Dermis microvascular lymphatic vessel endothelial cell (primary cell): ENCODE measurements at regions not wholly inside any gene's neighbourhood (a gene's known extent, or its start where the extent isn't known, plus 50 kb on each side); places are given as distances from the start of the nearest gene placed in this dataset.
"Not testable (repeated sequence)": the region's sequence is repeated elsewhere in the genome, so short reads cannot be mapped to it uniquely, and the experiment has no call there.

Experiments
- DNase-seq, 2 donors: peaks; one replicate each; pipeline versions ENCODE4 v3.0.0 to v3.0.0-alpha.2; 2010; ENCODE audit warnings: low read depth in 2 of 2

DNA sequence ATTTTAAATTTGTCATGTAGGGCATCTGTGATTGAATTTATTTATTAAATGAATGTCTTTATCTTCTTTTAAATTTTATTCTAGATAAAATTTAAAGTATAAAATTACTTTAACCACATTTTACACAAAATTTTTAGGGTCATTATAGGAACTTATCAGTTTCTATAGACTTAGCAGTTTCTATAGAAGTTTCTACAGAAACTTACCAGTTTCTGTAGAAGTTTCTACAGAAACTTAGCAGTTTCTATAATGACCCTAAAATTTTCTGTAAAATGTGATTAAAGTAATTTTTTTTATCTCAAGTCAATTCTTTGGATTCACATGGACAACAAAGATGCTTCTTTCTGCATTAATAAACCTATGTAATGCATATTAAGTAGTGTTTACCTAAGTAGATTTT is 565.9 kb upstream of the TECRL start:
- no peak for DNase-seq

DNA sequence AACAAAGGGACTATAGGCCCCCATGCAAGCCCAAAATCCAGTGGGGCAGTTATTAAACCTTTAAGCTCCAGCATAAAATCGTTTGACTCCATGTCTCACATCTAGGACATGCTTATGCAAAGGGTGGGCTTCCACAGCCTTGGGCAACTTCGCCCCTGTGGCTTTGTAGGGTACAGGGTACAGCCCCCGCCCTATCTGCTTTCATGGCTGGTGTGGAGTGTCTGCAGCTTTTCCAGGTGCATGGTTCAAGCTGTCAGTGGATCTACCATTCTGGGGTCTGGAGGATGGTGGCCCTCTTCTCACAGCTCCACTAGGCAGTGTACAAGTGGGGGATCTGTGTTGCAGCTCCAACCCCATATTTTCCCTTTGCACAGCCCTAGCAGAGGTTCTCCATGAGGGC is 559.8 kb upstream of the TECRL start:
- DNase-seq = no peak

DNA sequence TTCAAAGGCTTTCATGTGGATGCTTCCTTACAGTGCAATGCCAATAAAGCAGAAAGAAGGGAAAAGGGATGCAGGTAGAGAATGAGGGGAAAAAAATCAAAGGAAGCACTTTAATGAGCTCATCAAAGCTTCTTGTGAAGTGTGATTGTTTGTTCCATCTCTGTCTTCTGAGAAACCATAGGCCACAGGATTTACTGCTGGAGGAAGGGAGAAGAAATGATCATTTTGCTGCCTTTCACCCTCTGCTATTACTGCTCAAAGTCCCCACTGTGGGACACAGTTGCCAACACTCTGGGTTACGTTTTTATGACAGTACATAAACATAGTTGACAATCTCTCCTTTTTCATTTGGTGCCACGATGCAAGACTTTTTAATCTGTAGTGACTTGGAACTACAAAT is 558.0 kb upstream of the TECRL start:
- DNase-seq = no peak

DNA sequence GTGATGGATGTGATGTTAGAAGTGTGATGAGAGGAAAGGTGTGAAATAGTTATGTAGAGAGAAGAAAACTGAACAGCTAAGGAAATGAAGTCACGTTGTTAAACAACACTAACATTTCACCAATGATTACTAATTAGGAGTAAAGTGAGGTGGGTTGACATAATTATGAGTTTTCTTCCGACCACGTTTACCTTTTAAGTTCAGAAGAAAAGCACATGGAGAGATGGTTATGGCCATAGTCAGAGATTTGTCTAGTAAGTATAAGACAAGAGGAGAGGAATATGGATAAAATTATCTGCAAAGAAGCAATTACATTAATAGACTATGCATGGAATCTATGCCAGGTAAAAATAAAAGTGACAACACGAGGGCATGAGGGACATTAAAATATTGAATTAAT is 551.3 kb upstream of the TECRL start:
- no peak for DNase-seq

DNA sequence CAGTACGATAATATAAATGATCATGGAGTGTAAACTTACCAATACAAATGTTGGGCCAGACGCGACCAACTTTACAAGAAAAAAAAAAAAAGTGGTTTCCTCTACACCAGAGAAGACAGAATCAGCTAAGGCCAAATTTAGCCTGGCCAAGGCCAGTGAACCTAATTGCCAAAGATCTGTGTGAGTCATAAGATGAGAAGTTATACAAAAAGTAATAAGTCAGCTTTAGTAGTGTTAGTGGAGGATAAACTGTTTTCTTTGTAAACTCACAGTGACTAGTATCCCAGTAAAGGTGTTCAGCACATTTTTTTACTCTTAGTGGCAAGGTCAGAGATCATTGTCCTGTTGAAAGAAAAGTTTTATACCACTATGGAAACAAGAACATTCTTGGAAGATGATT is 531.4 kb upstream of the TECRL start:
- no peak for DNase-seq

DNA sequence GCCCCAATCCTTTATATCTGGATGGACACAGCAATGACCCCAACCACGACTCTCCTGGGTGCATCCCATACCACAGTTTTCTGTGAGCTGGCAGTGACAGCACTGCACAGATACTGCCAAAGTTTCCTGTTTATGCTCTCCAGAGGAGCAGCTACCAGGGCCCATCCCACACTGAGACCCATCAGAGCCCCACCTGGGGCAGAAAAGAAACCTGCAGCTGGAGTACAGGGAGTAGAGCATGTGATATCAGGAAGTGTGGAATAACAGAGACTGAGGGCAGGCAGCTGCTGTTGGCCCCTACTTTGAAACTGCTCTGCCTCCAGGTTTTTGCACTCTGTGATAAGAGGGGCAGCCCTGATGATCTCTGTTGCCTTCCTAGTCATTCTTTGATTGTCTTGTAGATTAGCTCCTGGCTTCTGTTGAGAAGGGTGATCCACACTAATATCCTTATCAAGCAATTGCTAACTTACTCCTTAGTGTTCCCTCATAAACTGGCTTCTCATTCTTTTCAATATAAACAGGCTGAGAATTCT is 526.3 kb upstream of the TECRL start:
- DNase-seq = no peak

DNA sequence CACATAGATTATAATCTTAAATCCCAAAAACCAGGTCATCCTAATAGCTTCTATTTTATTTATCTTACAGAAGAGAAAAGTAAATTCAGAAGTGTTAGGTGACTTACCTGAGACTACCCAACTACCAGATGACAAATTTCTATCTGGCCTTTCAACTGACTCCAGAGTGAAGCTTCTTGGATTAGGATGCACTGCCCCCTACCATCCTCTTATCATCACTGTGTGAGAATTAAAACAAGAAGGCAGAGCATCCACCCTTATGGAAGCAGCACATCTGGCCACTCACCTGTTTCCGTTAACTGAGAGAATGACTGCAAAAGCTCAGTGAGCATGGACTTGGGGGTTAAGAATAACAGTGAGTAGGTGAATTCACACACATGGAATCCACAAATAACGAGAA is 502.6 kb upstream of the TECRL start:
- peak in 1 of 2 donors; percentile 0 for DNase-seq

DNA sequence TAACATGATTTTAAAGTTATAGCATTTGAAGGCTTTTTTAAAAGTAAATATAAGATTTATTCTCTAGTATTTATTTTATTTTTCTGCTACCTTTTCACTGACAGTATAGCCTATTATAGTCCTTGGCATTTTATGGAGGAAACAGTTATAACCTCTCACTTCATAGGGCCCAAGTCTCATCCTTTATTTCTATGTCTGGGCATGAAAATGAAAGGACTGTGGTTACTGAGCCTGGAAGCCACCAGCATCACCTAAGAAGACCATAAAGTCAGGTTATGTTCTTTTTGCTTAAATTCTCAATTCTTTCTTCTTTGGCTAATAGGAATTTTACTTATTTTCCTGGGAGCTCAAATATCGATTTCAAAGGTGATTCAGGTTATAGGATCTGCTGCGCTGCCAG is 494.7 kb upstream of the TECRL start:
- DNase-seq = no peak

DNA sequence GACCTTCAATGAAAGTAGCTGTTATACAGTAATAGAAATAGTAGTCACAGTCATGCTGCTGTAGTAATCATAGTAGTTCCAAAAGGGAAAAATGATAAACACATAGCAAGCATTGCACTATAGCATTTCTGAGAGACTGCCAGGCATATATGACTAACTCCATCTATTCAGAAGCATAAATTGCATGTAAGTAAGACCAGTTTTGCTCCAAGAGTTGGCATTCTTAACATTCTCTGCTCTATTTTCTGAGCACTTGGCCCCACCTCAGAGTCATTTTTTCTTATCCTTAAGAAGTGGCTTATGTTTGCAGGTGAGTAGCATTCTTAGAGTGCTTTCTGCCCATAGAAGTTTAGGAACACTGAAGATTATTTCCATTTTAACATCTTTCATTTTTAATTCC is 490.3 kb upstream of the TECRL start:
- no peak for DNase-seq

DNA sequence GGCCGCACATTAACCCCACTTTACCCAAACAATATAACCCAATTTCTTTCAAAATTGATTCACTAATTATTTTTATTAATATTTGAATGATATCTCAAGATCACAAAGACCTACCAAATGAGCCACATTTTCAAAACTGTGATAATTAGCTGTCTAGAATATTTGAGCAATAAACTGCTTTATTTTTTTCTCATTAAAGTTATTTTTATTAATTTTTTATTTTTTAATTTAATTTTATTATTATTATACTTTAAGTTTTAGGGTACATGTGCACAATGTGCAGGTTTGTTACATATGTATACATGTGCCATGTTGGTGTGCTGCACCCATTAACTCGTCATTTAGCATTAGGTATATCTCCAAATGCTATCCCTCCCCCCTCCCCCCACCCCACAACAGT is 489.8 kb upstream of the TECRL start:
- DNase-seq = not testable (repeated sequence)

DNA sequence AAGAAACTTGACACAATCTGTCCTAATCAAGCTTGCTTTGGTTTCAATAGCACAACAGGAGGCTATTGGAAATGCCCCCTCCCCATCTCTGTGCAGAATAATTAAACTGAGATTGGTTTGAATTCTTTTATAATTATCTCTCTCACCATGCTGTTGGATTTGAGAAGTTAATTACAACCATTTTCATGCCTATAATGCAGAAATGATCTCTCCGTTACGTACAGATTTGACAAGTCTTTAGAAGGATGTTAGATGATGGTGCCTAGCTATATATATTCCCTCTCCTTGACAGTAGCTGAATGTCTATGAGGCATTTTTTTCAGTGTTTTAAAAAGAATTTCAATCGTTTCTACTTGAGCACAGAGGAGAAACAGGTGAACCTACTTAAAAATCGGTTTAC is 488.4 kb upstream of the TECRL start:
- DNase-seq = no peak

DNA sequence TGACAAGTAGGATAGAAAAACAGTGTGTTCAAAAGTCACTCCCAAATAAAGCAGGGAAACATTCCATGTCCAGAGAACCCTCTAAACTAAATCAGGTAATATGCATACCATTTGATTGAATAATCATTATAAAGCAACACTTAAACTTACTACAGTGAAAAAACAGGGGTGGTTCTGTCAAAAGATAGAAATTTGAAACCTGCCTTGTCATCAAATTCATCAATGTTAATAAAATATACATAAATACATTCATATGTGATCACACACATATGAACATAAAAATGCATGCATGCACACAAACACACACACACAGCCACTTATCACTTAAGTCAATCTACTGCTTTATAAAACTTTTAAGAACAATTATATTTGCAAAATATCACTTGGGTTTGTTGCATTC is 485.8 kb upstream of the TECRL start:
- no peak for DNase-seq

DNA sequence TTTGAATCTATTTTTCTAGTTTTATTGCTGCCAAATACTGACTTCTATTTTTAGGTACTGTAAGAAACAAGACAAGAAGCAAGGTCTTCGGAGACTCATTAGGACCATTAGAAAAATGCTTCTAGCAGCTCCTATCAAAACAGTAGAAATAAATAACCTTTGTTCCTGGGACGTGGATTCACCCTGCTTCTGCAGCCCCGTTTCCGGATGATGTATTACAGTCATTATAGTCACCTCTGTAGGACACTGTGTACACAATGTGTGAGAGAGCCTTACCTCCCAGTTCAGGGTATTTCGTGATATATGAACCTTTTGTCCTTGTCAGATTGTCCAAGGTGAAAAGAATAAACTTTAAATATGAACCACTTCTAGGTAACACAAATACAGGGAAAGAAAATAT is 484.0 kb upstream of the TECRL start:
- no peak for DNase-seq

DNA sequence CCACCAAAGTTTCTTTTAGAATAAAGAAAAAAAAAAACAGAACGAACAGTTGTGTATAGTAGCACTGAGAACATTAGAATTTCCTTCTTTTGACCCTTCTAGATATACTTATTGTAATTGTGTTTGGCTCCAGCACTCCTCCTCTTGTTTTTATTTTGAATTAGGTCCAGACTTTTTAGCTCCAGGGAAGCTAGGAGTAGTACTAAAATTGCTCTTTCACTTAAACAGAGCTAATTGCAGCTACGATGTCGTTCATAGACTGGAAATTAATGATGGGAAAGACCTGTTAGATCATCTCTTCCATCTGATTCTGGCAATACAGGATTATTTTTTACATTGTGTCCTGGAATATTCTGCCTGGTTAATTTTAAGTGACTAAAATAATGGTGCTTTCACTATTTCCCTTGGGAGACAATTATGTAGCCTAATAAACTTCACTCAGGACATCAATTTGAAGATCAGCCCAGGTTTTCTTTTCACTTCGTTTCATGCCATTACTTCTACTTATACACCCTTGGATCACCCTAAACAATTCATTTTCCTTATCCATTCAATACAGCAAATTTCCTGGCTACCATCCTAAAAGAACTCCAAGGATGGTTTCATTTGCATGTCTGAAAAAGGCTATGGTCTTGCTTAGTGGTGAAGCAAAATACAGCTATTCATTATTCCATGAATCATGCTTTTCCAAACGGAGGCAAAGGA is 480.8 kb upstream of the TECRL start:
- DNase-seq = no peak

DNA sequence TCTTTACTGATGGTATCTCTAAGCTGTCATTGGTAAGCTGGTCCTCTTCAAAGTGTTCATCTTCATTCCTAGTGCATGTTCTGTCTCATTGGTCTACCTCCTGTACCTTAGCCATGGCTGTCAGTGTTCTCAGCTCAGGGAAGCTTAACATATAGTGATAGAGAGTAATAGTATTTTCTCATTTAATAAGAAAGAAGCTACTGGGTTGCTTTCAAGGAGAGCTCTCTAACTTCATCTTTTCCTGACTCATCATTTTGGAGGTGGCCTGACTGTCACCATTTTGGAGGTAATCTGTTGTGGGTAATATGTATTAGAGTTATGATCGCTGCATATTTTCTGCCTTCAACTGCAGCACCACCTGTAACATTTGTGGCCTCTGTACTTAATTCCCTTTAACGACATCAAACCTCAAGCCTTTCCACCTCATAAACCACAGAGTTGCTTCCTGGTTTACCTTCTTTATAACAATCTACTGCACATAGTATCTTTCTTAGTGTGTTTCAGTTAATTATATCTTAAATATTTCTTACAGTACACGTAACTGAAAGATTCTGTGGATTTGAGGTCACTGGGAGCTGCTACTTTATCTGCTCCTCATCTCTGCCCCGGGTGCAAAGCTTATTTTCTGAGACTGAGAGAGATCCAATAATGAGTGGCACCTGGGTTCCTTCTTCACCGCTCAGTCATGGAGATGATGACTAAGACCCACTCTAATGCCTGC is 474.0 kb upstream of the TECRL start:
- no peak for DNase-seq

DNA sequence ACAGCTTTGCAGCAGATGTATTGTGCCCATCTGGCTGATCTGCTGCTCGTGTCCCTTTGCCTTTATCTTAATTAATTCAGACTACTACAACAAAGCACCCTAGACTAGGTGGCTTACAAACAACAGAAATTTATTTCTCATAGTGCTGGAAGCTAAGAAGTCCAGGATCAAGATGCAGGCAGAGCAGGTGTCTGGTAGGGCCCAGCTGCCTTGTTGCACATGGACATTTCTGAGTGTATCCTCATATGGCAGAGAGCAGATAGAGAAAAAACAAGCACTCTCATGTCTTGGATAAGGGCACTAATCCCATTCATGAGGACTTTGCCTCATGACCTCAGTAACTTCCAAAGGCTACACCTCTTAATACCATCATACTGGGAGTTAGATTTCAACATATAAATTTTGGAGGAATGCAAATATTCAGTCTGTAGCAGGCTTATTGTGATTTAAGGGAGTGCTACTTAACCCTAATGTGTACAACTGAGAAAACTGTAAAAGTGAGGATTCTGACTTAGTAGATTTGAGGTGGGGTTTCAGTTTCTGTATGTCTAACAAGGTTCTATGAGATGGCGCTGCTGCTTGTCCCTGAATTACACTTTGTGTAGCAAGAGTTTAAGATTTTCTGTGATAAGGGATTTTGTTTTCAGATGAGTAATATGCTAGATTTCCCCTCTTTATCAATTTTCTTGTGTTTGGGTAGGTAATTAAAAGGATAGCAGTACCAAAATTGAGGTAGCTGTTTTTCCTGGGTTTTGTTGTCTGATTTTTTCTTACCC is 473.2 kb upstream of the TECRL start:
- no peak for DNase-seq

DNA sequence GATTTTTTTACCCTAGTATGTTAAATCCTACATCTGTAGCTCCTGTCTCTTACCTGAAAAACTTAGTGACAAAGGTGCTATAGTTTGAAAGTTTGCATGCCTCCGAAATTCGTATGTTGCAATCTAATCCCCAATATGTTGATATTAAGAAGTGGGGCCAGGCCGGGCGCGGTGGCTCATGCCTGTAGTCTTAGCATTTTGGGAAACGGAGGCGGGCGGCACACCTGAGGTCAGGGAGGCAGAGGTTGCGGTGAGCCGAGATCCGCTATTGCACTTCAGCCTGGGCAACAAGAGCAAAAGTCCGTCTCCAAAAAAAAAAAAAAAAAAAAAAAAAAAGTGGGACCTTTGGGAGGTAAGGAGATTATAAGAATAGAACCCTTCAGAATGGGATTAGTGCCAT is 471.3 kb upstream of the TECRL start:
- no peak for DNase-seq

DNA sequence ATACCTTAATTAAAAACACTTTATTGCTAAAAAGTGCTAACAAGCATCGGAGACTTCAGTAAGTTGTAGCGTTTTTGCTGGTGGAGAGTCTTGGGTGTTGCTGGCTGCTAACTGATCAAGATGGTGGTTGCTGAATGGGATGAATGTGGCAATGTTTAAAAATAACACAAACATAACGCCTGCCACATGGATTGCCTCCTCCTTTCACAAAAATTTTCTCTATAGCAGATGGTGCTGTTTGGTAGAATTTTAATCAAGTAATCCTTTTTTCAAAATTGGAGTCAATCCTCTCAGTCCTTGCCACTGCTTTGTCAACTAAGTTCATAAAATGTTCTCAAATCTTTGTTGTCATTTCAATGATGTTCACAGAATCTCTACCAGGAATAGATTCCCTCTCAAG is 466.8 kb upstream of the TECRL start:
- no peak for DNase-seq

DNA sequence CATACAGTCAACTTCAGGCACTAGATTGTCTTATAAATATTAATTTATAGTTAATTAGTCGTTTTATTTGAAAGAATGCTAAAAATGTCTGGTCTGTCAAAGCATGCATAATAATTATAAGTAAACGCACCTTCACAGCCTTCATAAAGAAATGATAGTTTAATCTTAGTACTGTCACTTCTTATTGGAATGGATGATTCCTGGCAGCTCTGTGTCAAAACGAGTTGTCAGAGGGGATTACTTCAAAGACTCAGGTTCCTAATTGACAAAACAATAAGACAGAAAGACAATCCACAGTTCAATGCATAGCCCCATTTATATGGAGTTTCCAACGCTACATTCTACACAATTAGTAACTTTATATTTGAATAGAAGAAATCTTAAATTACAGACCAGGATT is 461.3 kb upstream of the TECRL start:
- no peak for DNase-seq

DNA sequence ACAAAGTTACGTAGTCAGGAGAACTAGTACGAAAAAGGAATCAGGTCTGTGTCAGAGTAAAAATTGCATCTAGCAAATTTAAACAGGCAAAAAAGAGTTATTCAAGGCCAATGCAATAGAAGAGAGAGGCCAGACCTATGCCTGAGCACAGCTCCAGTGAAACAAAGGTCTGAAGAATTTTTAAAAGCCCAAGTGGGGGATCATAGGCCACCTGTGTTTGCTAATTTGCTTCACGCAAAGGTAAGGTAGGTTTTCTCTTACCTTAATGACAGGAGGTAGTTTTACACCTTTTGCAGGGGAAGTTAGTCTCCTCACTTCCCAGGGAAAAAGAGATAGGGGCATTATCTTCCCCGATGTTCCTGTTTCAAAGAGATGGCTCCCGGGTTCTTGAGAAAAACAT is 448.6 kb upstream of the TECRL start:
- no peak for DNase-seq

DNA sequence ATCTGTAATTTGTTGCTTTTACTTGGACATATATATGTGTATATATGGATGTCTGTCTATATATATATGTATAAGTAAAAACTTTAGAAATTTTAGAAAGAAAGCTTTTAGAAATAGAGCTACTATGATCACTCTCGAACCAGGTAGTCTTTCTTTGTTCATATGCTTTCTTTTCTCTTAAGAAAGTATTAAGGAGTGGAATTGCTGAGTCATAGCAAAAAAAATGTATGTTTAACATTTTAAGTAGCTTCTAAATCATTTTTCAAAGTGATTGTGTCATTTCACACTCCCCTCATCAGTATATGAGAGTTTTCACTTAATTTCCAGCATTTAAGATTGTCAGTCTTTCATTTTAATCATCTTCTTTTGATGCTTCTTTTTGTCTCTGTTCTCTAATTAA is 447.9 kb upstream of the TECRL start:
- DNase-seq = no peak

DNA sequence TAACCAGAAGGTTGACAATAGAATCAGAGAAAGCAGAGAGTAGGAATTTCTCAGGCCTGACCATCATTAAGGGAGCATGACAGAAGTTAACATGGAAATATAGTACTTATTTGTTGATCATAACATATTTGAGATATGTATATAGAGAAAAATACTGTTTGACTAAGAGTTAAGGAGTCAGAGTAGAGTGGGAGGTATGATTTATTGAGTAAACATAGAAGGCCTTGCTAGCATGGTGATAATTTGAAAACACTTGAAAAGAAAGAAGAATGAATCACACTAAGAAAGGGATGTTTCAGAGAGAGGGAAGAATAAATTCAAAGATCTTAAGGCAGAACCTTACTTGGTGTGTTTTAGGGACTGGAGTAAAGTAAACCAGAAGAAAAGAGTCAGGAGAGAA is 437.2 kb upstream of the TECRL start:
- DNase-seq = no peak

DNA sequence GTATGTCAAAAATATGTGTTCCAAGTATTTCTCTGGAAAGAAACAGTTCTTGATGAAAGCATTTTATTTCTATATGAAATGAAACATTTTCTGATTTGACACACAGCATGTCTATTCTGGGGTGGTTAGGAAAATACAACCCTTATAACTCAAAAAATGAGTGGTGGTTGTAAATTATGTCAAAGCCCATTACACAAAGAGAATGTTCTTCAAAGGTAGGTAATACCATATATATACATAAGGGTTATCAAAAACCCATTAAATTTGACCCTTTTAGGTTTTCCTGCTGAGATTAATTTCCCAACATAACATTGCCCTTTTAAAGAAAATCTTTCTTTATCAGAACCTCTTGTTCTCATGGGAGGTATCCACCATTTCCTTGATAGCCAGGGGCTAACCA is 420.5 kb upstream of the TECRL start:
- DNase-seq = no peak
